VCaP (cell line): ENCODE measurements at regions not wholly inside any gene's neighbourhood (a gene's known extent, or its start where the extent isn't known, plus 50 kb on each side); places are given as distances from the start of the nearest gene placed in this dataset.

Experiments
- H3K27ac ChIP-seq: fragments of 450-650 bp; 2 replicates; pipeline ENCODE4 v1.5.1; 2017
- TF ChIP-seq, protein P1 (sequence below): fragments of 450-650 bp; conservative IDR thresholded peaks from 2 replicates; pipeline ENCODE4 v1.5.1; 2017; ENCODE audit warnings: mild to moderate bottlenecking, moderate library complexity

DNA sequence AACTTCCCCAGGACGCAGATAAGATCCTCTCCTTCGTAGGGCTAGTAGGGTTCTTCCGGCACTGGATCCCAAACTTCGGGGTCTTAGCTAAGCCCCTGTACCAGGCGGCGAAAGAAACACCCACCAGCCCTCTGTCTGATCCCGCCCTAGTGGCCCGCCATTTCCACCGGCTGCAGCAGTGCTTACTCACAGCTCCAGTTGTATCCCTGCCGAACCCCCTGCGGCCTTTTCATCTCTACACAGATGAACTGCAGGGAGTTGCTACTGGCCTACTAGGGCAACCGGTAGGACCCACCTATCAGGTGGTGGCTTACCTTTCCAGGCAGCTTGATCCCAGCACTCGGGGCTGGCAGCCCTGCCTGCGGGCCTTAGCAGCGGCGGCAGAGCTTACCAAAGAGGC is 961.2 kb downstream of the RPA4 start:
- TF ChIP-seq, protein P1, sequence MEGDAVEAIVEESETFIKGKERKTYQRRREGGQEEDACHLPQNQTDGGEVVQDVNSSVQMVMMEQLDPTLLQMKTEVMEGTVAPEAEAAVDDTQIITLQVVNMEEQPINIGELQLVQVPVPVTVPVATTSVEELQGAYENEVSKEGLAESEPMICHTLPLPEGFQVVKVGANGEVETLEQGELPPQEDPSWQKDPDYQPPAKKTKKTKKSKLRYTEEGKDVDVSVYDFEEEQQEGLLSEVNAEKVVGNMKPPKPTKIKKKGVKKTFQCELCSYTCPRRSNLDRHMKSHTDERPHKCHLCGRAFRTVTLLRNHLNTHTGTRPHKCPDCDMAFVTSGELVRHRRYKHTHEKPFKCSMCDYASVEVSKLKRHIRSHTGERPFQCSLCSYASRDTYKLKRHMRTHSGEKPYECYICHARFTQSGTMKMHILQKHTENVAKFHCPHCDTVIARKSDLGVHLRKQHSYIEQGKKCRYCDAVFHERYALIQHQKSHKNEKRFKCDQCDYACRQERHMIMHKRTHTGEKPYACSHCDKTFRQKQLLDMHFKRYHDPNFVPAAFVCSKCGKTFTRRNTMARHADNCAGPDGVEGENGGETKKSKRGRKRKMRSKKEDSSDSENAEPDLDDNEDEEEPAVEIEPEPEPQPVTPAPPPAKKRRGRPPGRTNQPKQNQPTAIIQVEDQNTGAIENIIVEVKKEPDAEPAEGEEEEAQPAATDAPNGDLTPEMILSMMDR = no peak
- H3K27ac ChIP-seq = no peak overlapping the region

DNA sequence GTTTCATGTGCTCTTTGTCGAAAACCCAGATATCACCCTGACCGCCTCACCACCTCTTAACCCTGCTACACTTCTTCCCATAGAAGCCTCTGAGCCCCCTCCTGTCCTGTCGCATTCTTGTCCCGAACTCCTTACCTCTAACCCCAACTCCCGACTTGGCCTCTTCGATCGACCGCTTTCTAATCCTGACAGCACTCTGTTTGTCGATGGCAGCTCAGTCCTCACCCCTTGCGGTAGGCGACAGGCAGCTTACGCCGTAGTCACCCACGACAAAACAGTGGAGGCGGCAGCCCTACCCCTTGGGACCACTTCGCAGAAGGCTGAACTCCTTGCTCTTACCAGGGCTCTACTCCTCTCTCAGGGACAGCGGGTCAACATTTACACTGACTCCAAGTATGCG is 961.7 kb downstream of the RPA4 start:
- TF ChIP-seq, protein P1 = no peak
- no peak overlapping the region for H3K27ac ChIP-seq

DNA sequence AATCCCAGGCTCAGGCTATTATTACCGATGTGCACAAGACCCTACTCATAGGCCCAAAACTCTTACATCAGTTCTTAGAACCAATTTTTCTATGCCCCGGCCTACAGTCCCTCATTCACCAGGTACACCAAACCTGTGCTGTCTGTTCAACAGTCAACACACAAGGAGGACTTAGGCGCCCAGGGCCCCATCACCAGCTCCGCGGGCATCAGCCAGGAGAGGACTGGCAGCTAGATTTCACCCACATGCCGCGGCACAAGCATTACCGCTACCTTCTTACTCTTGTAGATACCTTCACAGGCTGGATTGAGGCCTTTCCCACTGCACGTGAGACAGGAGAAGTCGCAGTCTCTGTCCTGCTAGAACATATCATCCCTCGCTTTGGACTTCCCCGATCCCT is 962.5 kb downstream of the RPA4 start:
- TF ChIP-seq, protein P1 = no peak
- H3K27ac ChIP-seq = no peak overlapping the region

DNA sequence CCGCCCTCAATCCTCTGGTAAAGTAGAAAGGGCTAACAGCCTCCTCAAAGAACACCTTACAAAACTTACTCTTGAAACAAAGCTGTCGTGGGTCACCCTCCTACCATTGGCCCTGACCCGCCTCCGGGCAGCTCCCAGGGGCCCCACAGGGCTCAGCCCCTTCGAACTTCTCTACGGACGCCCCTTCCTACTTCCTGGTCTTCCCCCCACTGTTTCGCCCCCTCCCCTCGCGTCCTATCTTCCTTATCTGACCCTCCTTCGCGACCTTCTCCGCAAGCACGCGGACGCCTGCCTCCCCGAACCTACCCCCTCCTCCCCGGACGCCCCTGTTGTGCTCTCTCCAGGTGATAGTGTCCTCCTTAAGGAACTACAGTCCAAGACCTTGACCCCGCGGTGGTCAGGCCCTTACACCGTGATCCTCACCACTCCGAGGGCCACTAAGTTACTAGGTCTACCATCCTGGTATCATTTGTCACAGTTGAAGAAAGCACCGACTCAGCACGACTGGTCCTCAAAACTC is 963.1 kb downstream of the RPA4 start:
- H3K27ac ChIP-seq = no peak overlapping the region
- TF ChIP-seq, protein P1 = no peak

DNA sequence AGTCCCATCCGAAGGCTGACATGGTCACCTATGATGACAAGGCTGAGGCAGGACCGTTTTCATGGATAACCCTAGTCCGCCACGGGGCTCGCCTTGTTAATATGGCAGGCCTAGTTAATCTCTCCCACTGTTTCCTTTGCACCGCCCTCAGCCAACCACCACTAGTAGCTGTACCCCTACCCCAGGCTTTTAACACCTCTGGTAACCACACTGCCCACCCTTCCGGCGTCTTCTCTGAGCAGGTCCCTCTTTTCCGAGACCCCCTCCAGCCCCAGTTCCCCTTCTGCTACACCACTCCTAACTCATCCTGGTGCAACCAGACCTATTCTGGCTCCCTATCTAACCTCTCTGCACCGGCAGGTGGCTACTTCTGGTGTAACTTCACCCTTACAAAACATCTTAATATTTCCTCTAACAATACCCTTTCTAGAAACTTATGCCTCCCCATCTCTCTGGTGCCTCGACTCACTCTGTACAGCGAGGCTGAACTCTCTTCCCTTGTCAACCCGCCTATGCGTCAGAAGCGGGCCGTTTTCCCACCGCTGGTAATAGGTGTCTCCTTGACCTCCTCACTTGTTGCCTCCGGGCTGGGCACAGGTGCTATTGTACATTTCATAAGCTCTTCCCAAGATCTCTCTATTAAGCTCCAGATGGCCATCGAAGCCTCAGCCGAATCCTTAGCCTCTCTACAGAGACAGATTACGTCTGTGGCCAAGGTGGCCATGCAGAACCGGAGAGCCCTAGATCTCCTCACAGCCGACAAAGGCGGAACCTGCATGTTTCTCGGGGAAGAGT is 964.4 kb downstream of the RPA4 start:
- TF ChIP-seq, protein P1 = no peak
- no peak overlapping the region for H3K27ac ChIP-seq

DNA sequence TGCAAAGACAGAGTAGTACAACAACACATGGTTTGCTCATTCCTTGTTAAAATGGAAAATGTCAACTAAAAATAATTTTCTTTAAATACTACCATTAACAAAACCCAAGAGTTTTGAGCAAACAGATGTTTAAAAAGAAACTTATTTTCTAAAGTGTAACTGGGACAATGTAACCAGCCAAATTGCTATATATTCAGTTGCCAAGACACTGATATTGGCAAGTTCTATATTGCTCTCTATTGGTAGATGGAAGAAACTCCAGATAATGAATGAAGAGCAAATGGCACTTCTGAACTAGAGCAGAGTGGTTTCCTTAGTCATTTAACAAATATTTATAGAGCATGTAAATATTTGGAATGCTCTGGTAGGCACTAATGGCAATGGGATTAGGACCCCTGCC is 966.2 kb downstream of the RPA4 start:
- no peak overlapping the region for H3K27ac ChIP-seq
- TF ChIP-seq, protein P1 = no peak

DNA sequence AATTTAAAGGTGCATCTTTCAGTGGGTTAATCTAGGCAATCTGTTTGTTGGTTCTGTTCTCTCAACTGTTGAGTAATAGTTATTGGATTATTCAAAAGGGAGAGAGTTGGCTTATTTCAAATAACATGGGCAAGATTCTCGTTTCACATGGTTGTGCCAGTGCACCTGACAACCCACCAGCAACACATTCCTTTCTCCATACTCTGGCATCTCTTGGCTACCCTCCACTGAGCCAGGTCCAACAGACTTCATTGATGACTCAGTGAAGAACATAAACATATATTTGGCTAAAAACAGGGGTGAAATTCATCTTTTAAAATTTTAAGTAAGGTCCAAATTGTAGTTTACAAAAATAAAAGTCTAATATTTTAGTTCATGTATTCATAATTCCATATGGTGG is 967.2 kb downstream of the RPA4 start:
- TF ChIP-seq, protein P1 = no peak
- no peak overlapping the region for H3K27ac ChIP-seq
